GM12891 (cell line): ENCODE measurements at regions not wholly inside any gene's neighbourhood (a gene's known extent, or its start where the extent isn't known, plus 50 kb on each side); places are given as distances from the start of the nearest gene placed in this dataset.
A peak's percentile ranks its signal among the peaks of the same experiment; 100 is the strongest.

Experiments
- DNase-seq: peaks from one replicate; pipeline ENCODE4 v3.0.0; 2011; ENCODE audit warnings: low spot score; ENCODE audit not compliant: insufficient read length
- FAIRE-seq: peaks from 2 replicates; lab custom pipeline; 2011; peaks lifted over from hg19 to GRCh38; lab: Jason Lieb, UNC
- PAX5 ChIP-seq: IDR thresholded peaks from 2 replicates; pipeline ENCODE4 v1.6.1; 2011; ENCODE audit warnings: low read length, moderate library complexity, mild to moderate bottlenecking; ENCODE audit not compliant: insufficient read depth, severe bottlenecking
- POLR2A ChIP-seq: IDR thresholded peaks from 2 replicates; pipeline ENCODE4 v1.6.1; 2011; ENCODE audit warnings: low read depth, low read length, control low read depth
- POLR2AphosphoS5 ChIP-seq: IDR thresholded peaks from 2 replicates; pipeline ENCODE4 v1.6.1; 2011; ENCODE audit warnings: low read depth, low read length, control low read depth
- POU2F2 ChIP-seq: IDR thresholded peaks from 2 replicates; pipeline ENCODE4 v1.6.1; 2011; ENCODE audit warnings: low read depth, mild to moderate bottlenecking, control low read depth, low read length, moderate library complexity
- SPI1 ChIP-seq: IDR thresholded peaks from 2 replicates; pipeline ENCODE4 v1.6.1; 2011; ENCODE audit warnings: low read depth, low read length, control low read depth
- TAF1 ChIP-seq: IDR thresholded peaks from 2 replicates; pipeline ENCODE4 v1.6.1; 2011; ENCODE audit warnings: low read depth, low read length, control low read depth

- DNase-seq = no peak
- no peak for FAIRE-seq
- TF ChIP-seq POLR2AphosphoS5 (no peak), SPI1 (no peak), POLR2A (no peak), PAX5 (no peak), TAF1 (no peak), POU2F2 (no peak)
Measured at GRCh38 chr18:75141166-75141565, 67.8 kb downstream of the PTGR3 start.

- no peak for FAIRE-seq
- DNase-seq = no peak
- TF ChIP-seq PAX5 (no peak), POLR2A (no peak), POLR2AphosphoS5 (no peak), SPI1 (no peak), TAF1 (no peak), POU2F2 (no peak)
Measured at GRCh38 chr18:75140296-75140695, 68.6 kb downstream of the PTGR3 start.

GRCh38 chr18:75139226-75139911, 69.6 kb downstream of the PTGR3 start:
- DNase-seq = no peak

GRCh38 chr18:75137346-75137877, 71.5 kb downstream of the PTGR3 start:
- no peak for FAIRE-seq
- TF ChIP-seq PAX5 = no peak
- no peak for TF ChIP-seq POLR2A
- no peak for TF ChIP-seq POU2F2
- no peak for TF ChIP-seq SPI1
- no peak for TF ChIP-seq TAF1
- no peak for DNase-seq

More at GRCh38 chr18:75139226-75139911, 69.6 kb downstream of the PTGR3 start:
- no peak for FAIRE-seq
- TF ChIP-seq POLR2A (no peak), POLR2AphosphoS5 (no peak), TAF1 (no peak), PAX5 (no peak), SPI1 (no peak), POU2F2 (no peak)

GRCh38 chr18:75135158-75135725, 73.7 kb downstream of the PTGR3 start:
- DNase-seq = no peak
- no peak for FAIRE-seq
- TF ChIP-seq POLR2A (no peak), POU2F2 (no peak), SPI1 (no peak), TAF1 (no peak), PAX5 (no peak), POLR2AphosphoS5 (no peak)

- FAIRE-seq = peak; percentile 74
- TF ChIP-seq PAX5 (no peak), POLR2A (no peak), POU2F2 (no peak), TAF1 (no peak), POLR2AphosphoS5 (no peak), SPI1 (no peak)
- DNase-seq = no peak
Measured at GRCh38 chr18:75134611-75134975, 74.3 kb downstream of the PTGR3 start.

GRCh38 chr18:75133721-75134610, 75.0 kb downstream of the PTGR3 start:
- no peak for DNase-seq
- FAIRE-seq = no peak
- TF ChIP-seq POLR2A = no peak
- TF ChIP-seq PAX5 = no peak
- no peak for TF ChIP-seq TAF1
- no peak for TF ChIP-seq POU2F2
- TF ChIP-seq SPI1 = no peak
- TF ChIP-seq POLR2AphosphoS5 = no peak

GRCh38 chr18:75132931-75133525, 75.9 kb downstream of the PTGR3 start:
- TF ChIP-seq PAX5 (no peak), POLR2A (no peak), POU2F2 (no peak), SPI1 (no peak), POLR2AphosphoS5 (no peak), TAF1 (no peak)
- FAIRE-seq (no peak), DNase-seq (no peak)
